ENCODE measurements at regions not wholly inside any gene's neighbourhood (a gene's known extent, or its start where the extent isn't known, plus 50 kb on each side); places are given as distances from the start of the nearest gene placed in this dataset.

- no peak for DNase-seq (ENCODE audit: low read depth, low spot score)
Observed at GRCh38 chr18:59966913-59967312, 67.1 kb downstream of the PMAIP1 start.

GRCh38 chr18:59963229-59963628 lies 63.4 kb downstream of the PMAIP1 start:
- DNase-seq (ENCODE audit: low read depth, low spot score) = no peak

- DNase-seq (ENCODE audit: low read depth, low spot score) = no peak
Observed at GRCh38 chr18:59961070-59961469, 61.3 kb downstream of the PMAIP1 start.

- DNase-seq (ENCODE audit: low read depth, low spot score) = no peak
Observed at GRCh38 chr18:59960272-59960671, 60.5 kb downstream of the PMAIP1 start.

- DNase-seq (ENCODE audit: low read depth, low spot score) = no peak
Observed at GRCh38 chr18:59959606-59960005, 59.8 kb downstream of the PMAIP1 start.

- DNase-seq (ENCODE audit: low read depth, low spot score) = no peak
Observed at GRCh38 chr18:59959073-59959472, 59.3 kb downstream of the PMAIP1 start.

GRCh38 chr18:59957957-59958356 lies 58.2 kb downstream of the PMAIP1 start:
- DNase-seq (ENCODE audit: low read depth, low spot score) = peak; percentile 44

- DNase-seq (ENCODE audit: low read depth, low spot score) = peak; percentile 11
Observed at GRCh38 chr18:59954755-59955156, 55.0 kb downstream of the PMAIP1 start.

GRCh38 chr18:59954241-59954640 lies 54.4 kb downstream of the PMAIP1 start:
- DNase-seq (ENCODE audit: low read depth, low spot score) = no peak
